ENCODE measurements at regions not wholly inside any gene's neighbourhood (a gene's known extent, or its start where the extent isn't known, plus 50 kb on each side); places are given as distances from the start of the nearest gene placed in this dataset.

DNA sequence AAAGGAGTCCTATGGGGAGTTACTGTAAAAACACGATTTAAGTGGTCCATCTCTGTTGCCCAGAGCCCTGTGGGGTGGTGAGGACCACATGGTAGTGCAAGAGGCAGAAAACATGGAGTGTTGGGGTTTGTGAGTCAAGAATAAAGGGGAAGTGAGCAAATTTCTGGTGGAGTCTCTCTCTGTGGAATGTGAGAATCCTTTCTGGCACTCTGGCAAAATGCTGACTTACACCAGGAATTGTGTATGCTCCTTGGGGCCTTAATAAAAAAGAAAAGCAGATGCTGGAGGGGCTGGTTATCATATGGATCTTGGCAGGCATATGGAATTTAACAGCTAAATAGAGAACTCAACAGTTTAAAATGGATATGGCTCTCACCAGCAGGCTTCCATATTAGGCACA, 486.0 kb downstream of the TNS3 start:
- H3K9me3 Mint-ChIP-seq = no peaks in the 10 kb centered on the region

DNA sequence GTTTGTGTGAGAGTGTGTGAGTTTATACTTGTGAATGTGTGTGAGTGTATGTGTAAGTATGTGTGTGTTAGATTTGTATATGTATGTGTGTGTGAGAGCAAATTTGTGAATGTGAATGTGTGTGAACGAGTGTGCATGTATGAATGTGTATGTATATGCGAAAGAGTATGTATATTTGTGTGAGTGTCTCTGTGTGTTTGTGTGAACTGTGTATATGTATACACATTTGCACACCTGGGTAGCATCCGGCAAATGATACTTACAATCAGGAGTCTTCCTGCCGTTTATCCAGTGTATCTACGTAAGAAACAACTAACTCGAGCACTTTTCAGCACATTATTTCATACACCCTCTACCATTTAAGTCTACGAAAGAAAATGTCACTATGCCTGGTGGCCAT, 487.4 kb downstream of the TNS3 start:
- no peak for DNase-seq (ENCODE audit: extremely low spot score, unreplicated experiment)
- no peak overlapping the region for H3K27ac Mint-ChIP-seq
- H3K9me3 Mint-ChIP-seq = no peaks in the 10 kb centered on the region
- no peaks in the 10 kb centered on the region for H3K36me3 Mint-ChIP-seq
- no peaks in the 10 kb centered on the region for H3K4me1 Mint-ChIP-seq (ENCODE audit: unreplicated experiment)
- no peak overlapping the region for H3K4me3 Mint-ChIP-seq
- TF ChIP-seq, protein P1, sequence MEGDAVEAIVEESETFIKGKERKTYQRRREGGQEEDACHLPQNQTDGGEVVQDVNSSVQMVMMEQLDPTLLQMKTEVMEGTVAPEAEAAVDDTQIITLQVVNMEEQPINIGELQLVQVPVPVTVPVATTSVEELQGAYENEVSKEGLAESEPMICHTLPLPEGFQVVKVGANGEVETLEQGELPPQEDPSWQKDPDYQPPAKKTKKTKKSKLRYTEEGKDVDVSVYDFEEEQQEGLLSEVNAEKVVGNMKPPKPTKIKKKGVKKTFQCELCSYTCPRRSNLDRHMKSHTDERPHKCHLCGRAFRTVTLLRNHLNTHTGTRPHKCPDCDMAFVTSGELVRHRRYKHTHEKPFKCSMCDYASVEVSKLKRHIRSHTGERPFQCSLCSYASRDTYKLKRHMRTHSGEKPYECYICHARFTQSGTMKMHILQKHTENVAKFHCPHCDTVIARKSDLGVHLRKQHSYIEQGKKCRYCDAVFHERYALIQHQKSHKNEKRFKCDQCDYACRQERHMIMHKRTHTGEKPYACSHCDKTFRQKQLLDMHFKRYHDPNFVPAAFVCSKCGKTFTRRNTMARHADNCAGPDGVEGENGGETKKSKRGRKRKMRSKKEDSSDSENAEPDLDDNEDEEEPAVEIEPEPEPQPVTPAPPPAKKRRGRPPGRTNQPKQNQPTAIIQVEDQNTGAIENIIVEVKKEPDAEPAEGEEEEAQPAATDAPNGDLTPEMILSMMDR (conservative IDR thresholded peaks at IDR 0.05) = no peak
- peaks cover 6% of the 10 kb centered on the region for H3K27me3 Mint-ChIP-seq

More for the DNA sequence above, 486.0 kb downstream of the TNS3 start:
- H3K4me1 Mint-ChIP-seq (ENCODE audit: unreplicated experiment) = no peaks in the 10 kb centered on the region
- no peaks in the 10 kb centered on the region for H3K36me3 Mint-ChIP-seq
- DNase-seq (ENCODE audit: extremely low spot score, unreplicated experiment) = no peak
- H3K27me3 Mint-ChIP-seq = peaks cover 2% of the 10 kb centered on the region
- TF ChIP-seq, protein P1 (conservative IDR thresholded peaks at IDR 0.05) = no peak
- H3K4me3 Mint-ChIP-seq = no peak overlapping the region
- no peak overlapping the region for H3K27ac Mint-ChIP-seq

DNA sequence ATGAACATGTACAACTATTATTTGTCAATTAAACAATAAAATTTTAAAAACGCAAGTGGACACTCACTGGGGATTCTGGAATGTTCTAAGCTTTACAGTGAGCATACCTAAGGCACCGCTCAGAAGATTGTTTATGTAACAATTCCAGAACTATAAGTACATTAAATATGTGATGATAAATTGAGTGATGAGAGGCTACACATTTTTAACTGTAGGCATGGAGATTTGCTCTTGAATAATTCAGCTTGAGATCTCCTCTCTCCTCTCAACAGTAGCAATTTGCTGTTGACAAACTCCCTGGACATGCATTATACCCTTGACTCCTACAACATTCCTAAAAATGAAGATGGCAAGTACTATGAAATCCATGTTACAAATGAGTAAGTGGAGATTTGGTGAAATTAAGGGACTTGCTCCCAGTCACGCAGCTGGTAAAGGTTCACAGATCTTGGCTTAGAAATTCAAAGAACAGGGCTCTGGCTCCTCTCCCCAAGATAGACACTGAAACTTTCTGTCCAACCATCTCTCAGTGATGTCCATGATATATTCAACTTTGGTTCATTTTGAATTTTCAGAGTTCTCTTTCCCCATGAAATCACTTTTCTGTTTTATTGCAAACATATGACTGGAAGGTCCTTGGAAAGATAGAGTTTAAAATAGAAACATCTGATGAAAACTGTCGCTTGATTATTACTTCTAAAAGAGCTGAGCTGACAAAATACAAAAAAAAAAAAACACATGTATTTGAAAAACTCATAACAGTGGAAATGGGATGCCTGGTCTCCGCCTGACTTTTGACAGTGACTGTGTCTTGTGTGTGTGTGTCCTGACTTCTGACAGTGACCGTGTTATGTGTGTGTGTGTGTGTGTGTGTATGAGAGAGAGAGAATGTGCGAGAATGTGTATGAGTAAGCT, 488.3 kb downstream of the TNS3 start:
- Mint-ChIP-seq H3K27ac (no peak overlapping the region), H3K4me3 (no peak overlapping the region), H3K4me1 (ENCODE audit: unreplicated experiment) (peaks cover 3% of the 10 kb centered on the region), H3K36me3 (no peaks in the 10 kb centered on the region), H3K27me3 (peaks cover 6% of the 10 kb centered on the region), H3K9me3 (no peaks in the 10 kb centered on the region)
- no peak for DNase-seq (ENCODE audit: extremely low spot score, unreplicated experiment)
- TF ChIP-seq, protein P1 (conservative IDR thresholded peaks at IDR 0.05) = no peak

DNA sequence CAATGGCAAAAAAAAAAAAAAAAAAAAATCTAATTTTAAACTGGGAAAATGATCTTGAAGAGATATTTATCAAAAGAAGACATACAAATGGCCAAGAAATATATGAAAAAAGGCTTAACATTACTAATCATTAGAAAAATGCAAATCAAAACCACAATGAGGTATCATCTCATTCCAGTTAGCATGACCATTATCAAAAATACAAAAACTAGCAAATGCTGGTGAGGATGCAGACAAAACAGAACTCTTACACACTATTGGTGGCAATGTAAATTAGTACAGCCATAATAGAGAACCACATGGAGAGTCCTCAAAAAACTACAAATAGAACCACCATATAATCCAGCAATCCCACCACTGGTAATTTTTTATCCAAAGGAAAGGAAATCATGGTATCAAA, 489.6 kb downstream of the TNS3 start:
- Mint-ChIP-seq H3K4me1 (ENCODE audit: unreplicated experiment) (peaks cover 4% of the 10 kb centered on the region), H3K9me3 (no peaks in the 10 kb centered on the region)
- DNase-seq (ENCODE audit: extremely low spot score, unreplicated experiment) = no peak

DNA sequence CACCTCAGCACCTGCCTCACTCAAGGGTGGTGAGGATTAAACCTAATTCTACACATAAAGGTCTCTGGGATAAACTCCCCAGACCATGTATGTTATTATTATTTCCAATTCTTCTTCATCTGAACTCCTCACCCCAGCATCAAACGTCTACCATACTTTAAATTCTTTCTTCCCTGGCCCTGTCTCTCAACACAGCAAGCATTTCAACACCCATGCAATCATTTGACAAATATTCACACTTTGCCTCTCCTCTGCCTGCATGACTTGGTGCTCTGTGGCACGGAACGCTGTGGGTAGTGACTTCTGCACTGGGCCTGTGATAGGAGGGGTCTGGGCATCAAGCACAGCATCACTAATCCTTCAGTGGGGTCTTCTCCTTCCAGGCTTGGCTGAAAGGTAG, 490.8 kb downstream of the TNS3 start:
- DNase-seq (ENCODE audit: extremely low spot score, unreplicated experiment) = no peak
- Mint-ChIP-seq H3K27ac (no peak overlapping the region), H3K4me1 (ENCODE audit: unreplicated experiment) (peaks cover 4% of the 10 kb centered on the region), H3K36me3 (no peaks in the 10 kb centered on the region), H3K4me3 (no peak overlapping the region), H3K27me3 (peaks cover 6% of the 10 kb centered on the region), H3K9me3 (peaks cover 4% of the 10 kb centered on the region)
- TF ChIP-seq, protein P1 (conservative IDR thresholded peaks at IDR 0.05) = no peak

More for the DNA sequence above, 489.6 kb downstream of the TNS3 start:
- TF ChIP-seq, protein P1 (conservative IDR thresholded peaks at IDR 0.05) = no peak
- Mint-ChIP-seq H3K36me3 (no peaks in the 10 kb centered on the region), H3K4me3 (no peak overlapping the region), H3K27ac (no peak overlapping the region), H3K27me3 (peaks cover 6% of the 10 kb centered on the region)
